GM18909 (cell line): ENCODE measurements at regions not wholly inside any gene's neighbourhood (a gene's known extent, or its start where the extent isn't known, plus 50 kb on each side); places are given as distances from the start of the nearest gene placed in this dataset.
"Not testable (repeated sequence)": the region's sequence is repeated elsewhere in the genome, so short reads cannot be mapped to it uniquely, and the experiment has no call there.

ENCODE experiments used
- ATAC-seq: cut with Tn5 transposase; IDR thresholded peaks from one replicate; pipeline ENCODE4 v1.9.1; 2021; ENCODE audit warnings: mild to moderate bottlenecking; ENCODE audit not compliant: unreplicated experiment, poor library complexity

- ATAC-seq: no peak
Observed at GRCh38 chr6:80622641-80623040, 516.2 kb downstream of the BCKDHB start.

GRCh38 chr6:80618953-80619352 lies 512.5 kb downstream of the BCKDHB start:
- ATAC-seq: no peak

- no peak for ATAC-seq
Observed at GRCh38 chr6:80610846-80611245, 504.4 kb downstream of the BCKDHB start.

- ATAC-seq: no peak
Observed at GRCh38 chr6:80608881-80609280, 502.4 kb downstream of the BCKDHB start.

- no peak for ATAC-seq
Observed at GRCh38 chr6:80607811-80608391, 501.4 kb downstream of the BCKDHB start.

GRCh38 chr6:80605165-80605989 lies 498.9 kb downstream of the BCKDHB start:
- peak; percentile 65 for ATAC-seq

- ATAC-seq: no peak
Observed at GRCh38 chr6:80603679-80604078, 497.2 kb downstream of the BCKDHB start.

GRCh38 chr6:80594461-80594860 lies 488.0 kb downstream of the BCKDHB start:
- ATAC-seq: no peak

- no peak for ATAC-seq
Observed at GRCh38 chr6:80592436-80592835, 486.0 kb downstream of the BCKDHB start.

GRCh38 chr6:80586242-80586641 lies 479.8 kb downstream of the BCKDHB start:
- ATAC-seq: no peak

- ATAC-seq: no peak
Observed at GRCh38 chr6:80579391-80580023, 473.0 kb downstream of the BCKDHB start.

- ATAC-seq: not testable (repeated sequence)
Observed at GRCh38 chr6:80573320-80573719, 466.8 kb downstream of the BCKDHB start.

GRCh38 chr6:80566361-80566760 lies 459.9 kb downstream of the BCKDHB start:
- ATAC-seq: peak; percentile 61

GRCh38 chr6:80553071-80553740 lies 446.7 kb downstream of the BCKDHB start:
- ATAC-seq: no peak

- ATAC-seq: no peak
Observed at GRCh38 chr6:80550748-80551147, 444.3 kb downstream of the BCKDHB start.

GRCh38 chr6:80550281-80550680 lies 443.8 kb downstream of the BCKDHB start:
- ATAC-seq: no peak

GRCh38 chr6:80548532-80548931 lies 442.1 kb downstream of the BCKDHB start:
- no peak for ATAC-seq

- ATAC-seq: no peak
Observed at GRCh38 chr6:80547827-80548226, 441.4 kb downstream of the BCKDHB start.

GRCh38 chr6:80544976-80545722 lies 438.7 kb downstream of the BCKDHB start:
- ATAC-seq: no peak

GRCh38 chr6:80544555-80544954 lies 438.1 kb downstream of the BCKDHB start:
- no peak for ATAC-seq
